IMR-90 (cell line): ENCODE measurements at regions not wholly inside any gene's neighbourhood (a gene's known extent, or its start where the extent isn't known, plus 50 kb on each side); places are given as distances from the start of the nearest gene placed in this dataset.

Experiments
- ATAC-seq: fragments of 200-7000 bp; cut with Tn5 transposase; 2 replicates; pipeline ENCODE4 v1.9.1; 2020; ENCODE audit warnings: low read depth, mild to moderate bottlenecking, moderate library complexity
- BruUV-seq: library from RNA; stranded (reverse); fragments of 400-500 nt; replicated peaks from 2 replicates; lab custom pipeline; 2021; lab: Mats Ljungman, UMichigan
- CTCF ChIA-PET: fragments of 300-600 bp; formaldehyde crosslinking; extraction: SDS; loops from one replicate; lab custom pipeline; 2021; ENCODE audit warnings: antibody characterized with exemption; lab: Yijun Ruan, JAX
- POLR2A ChIA-PET: fragments of 300-600 bp; sonication (Branson Sonifier 250); formaldehyde crosslinking; loops from one replicate; lab custom pipeline; 2022; ENCODE audit warnings: antibody characterized with exemption; ENCODE audit not compliant: unreplicated experiment; lab: Charles Lee
- DNase-seq: peaks from one replicate; pipeline ENCODE4 v3.0.0; 2013
- H2AFZ ChIP-seq: replicated peaks from 2 replicates; pipeline ENCODE3; 2013; ENCODE audit warnings: low read length, mild to moderate bottlenecking; ENCODE audit not compliant: poor library complexity
- H2AK5ac ChIP-seq: 2 replicates; pipeline ENCODE4 v1.6.1; 2013; ENCODE audit warnings: low read depth, low read length, inconsistent platforms
- H2AK9ac ChIP-seq: replicated peaks from 2 replicates; pipeline ENCODE3; 2013; ENCODE audit warnings: mild to moderate bottlenecking, low read depth, low read length, moderate library complexity; ENCODE audit not compliant: poor library complexity
- H2BK120ac ChIP-seq: 2 replicates; pipeline ENCODE4 v1.6.1; 2013; ENCODE audit warnings: low read depth, low read length, inconsistent platforms
- H2BK15ac ChIP-seq: 3 replicates; pipeline ENCODE4 v1.6.1; 2013; ENCODE audit warnings: low read depth, low read length, inconsistent platforms
- H2BK20ac ChIP-seq: 2 replicates; pipeline ENCODE4 v1.6.1; 2013; ENCODE audit warnings: low read depth, mild to moderate bottlenecking, inconsistent platforms, low read length, moderate library complexity
- H2BK5ac ChIP-seq: 2 replicates; pipeline ENCODE4 v1.6.1; 2013; ENCODE audit warnings: mild to moderate bottlenecking, low read depth, low read length, inconsistent platforms; ENCODE audit not compliant: poor library complexity, severe bottlenecking
- H3K14ac ChIP-seq: replicated peaks from 2 replicates; pipeline ENCODE4 v1.6.1; 2013; ENCODE audit warnings: low read depth, low read length, inconsistent platforms
- H3K18ac ChIP-seq: 2 replicates; pipeline ENCODE4 v1.6.1; 2013; ENCODE audit warnings: low read depth, low read length, control low read depth
- H3K23ac ChIP-seq: 2 replicates; pipeline ENCODE4 v1.6.1; 2013; ENCODE audit warnings: low read depth, low read length, inconsistent platforms
- H3K27ac ChIP-seq: 2 replicates; pipeline ENCODE4 v1.5.1; 2013; ENCODE audit warnings: mild to moderate bottlenecking, control low read depth, low read length; ENCODE audit not compliant: insufficient read depth
- H3K27me3 ChIP-seq: 2 replicates; pipeline ENCODE4 v1.6.1; 2013; ENCODE audit warnings: low read length; ENCODE audit not compliant: control insufficient read depth, insufficient read depth
- H3K36me3 ChIP-seq: 2 replicates; pipeline ENCODE4 v1.6.1; 2013; ENCODE audit warnings: low read length, mixed read lengths; ENCODE audit not compliant: control insufficient read depth, insufficient read depth
- H3K4ac ChIP-seq: 2 replicates; pipeline ENCODE4 v1.6.1; 2013; ENCODE audit warnings: low read depth, low read length, inconsistent platforms
- H3K4me1 ChIP-seq: 2 replicates; pipeline ENCODE4 v1.6.1; 2013; ENCODE audit warnings: low read length, mixed read lengths; ENCODE audit not compliant: control insufficient read depth, insufficient read depth
- H3K4me2 ChIP-seq: 2 replicates; pipeline ENCODE4 v1.6.1; 2013; ENCODE audit warnings: low read depth, mild to moderate bottlenecking, control low read depth, low read length, moderate library complexity
- H3K4me3 ChIP-seq: 2 replicates; pipeline ENCODE4 v1.5.1; 2013; ENCODE audit warnings: low read depth, mild to moderate bottlenecking, control low read depth, low read length, moderate library complexity; ENCODE audit not compliant: insufficient read depth
- H3K56ac ChIP-seq: 2 replicates; pipeline ENCODE4 v1.6.1; 2013; ENCODE audit warnings: low read length, inconsistent platforms; ENCODE audit not compliant: insufficient read depth; ENCODE audit errors: extremely low read depth
- H3K79me1 ChIP-seq, 2 experiments: 2 replicates each; pipeline ENCODE4 v1.6.1; 2013; ENCODE audit warnings: low read length in 2 of 2, inconsistent platforms in 1 of 2, low read depth in 1 of 2
- H3K9ac ChIP-seq: 2 replicates; pipeline ENCODE4 v1.6.1; 2013; ENCODE audit warnings: low read depth, low read length, control low read depth
- H3K9me1 ChIP-seq: 2 replicates; pipeline ENCODE4 v1.6.1; 2013; ENCODE audit warnings: low read length, inconsistent platforms; ENCODE audit not compliant: insufficient read depth
- H3K9me3 ChIP-seq: 2 replicates; pipeline ENCODE4 v1.6.1; 2013; ENCODE audit warnings: low read length; ENCODE audit not compliant: control insufficient read depth, insufficient read depth
- H4K20me1 ChIP-seq: 2 replicates; pipeline ENCODE4 v1.6.1; 2013; ENCODE audit warnings: low read length, inconsistent platforms; ENCODE audit not compliant: insufficient read depth
- H4K5ac ChIP-seq: 2 replicates; pipeline ENCODE4 v1.6.1; 2013; ENCODE audit warnings: mild to moderate bottlenecking, low read depth, low read length, control low read depth
- H4K8ac ChIP-seq, 2 experiments: 2 replicates each; pipeline ENCODE4 v1.6.1; 2013; ENCODE audit warnings: low read depth in 2 of 2, low read length in 2 of 2, control low read depth in 1 of 2, inconsistent platforms in 1 of 2
- H4K91ac ChIP-seq: 2 replicates; pipeline ENCODE4 v1.6.1; 2013; ENCODE audit warnings: low read depth, low read length, inconsistent platforms; ENCODE audit not compliant: insufficient read depth
- CEBPB ChIP-seq: IDR thresholded peaks from 2 replicates; pipeline ENCODE4 v1.6.1; 2012; ENCODE audit warnings: low read depth, low read length, improper control_type of control experiment
- CTCF ChIP-seq: conservative IDR thresholded peaks from 2 replicates; pipeline ENCODE4 v1.5.1; 2012; ENCODE audit warnings: mild to moderate bottlenecking, low read depth, low read length, improper control_type of control experiment
- ELK1 ChIP-seq: fragments of 150-350 bp; IDR thresholded peaks from 2 replicates; pipeline ENCODE4 v1.6.1; 2016; ENCODE audit warnings: low read depth, mild to moderate bottlenecking, low read length, moderate library complexity, borderline replicate concordance
- FOS ChIP-seq: fragments of 150-350 bp; IDR thresholded peaks from 2 replicates; pipeline ENCODE4 v1.6.1; 2016; ENCODE audit warnings: low read depth, low read length
- MAZ ChIP-seq: IDR thresholded peaks from 2 replicates; pipeline ENCODE4 v1.6.1; 2012; ENCODE audit warnings: low read depth, mild to moderate bottlenecking, low read length, improper control_type of control experiment, moderate library complexity, borderline replicate concordance
- MXI1 ChIP-seq: IDR thresholded peaks from 2 replicates; pipeline ENCODE4 v1.6.1; 2012; ENCODE audit warnings: low read depth, mild to moderate bottlenecking, low read length, moderate library complexity, borderline replicate concordance
- RFX5 ChIP-seq: IDR thresholded peaks from 2 replicates; pipeline ENCODE4 v1.8.0; 2012; ENCODE audit warnings: low read depth, mild to moderate bottlenecking, low read length, moderate library complexity
- SMC3 ChIP-seq: fragments of 150-350 bp; IDR thresholded peaks from 2 replicates; pipeline ENCODE4 v1.6.1; 2016; ENCODE audit warnings: low read depth, mild to moderate bottlenecking, antibody characterized with exemption, low read length, moderate library complexity
- WGBS, 2 experiments: methylation state at CpG; one replicate each; pipeline versions ENCODE4 v1.1.5 to v1.1.7; 2013; ENCODE audit warnings: missing lambda C conversion rate in 2 of 2; ENCODE audit not compliant: insufficient read length in 1 of 2; ENCODE audit errors: extremely low coverage in 2 of 2; 5-methylcytosine and 5-hydroxymethylcytosine counted together
- dilution Hi-C: fragments of 300-500 bp; cut with HindIII; formaldehyde crosslinking; loops from one replicate; pipeline ENCODE4 v1.14.3; 2018; ENCODE audit warnings: low sequenced_read_pairs; ENCODE audit not compliant: unreplicated experiment
- in situ Hi-C: fragments of 300-500 bp; cut with MboI; formaldehyde crosslinking; loops from 3 replicates; pipeline ENCODE4 v1.14.3; 2019; ENCODE audit warnings: low sequenced_read_pairs, inconsistent platforms, mixed read lengths
- intact Hi-C: fragments of 100-400 bp; cut with micrococcal nuclease; formaldehyde crosslinking; loops from 2 replicates; pipeline ENCODE4 v1.10.0; 2022

GRCh38 chr10:63773962-63774361, 252.8 kb downstream of the REEP3 start:
- no peaks in the 10 kb centered on the region for H3K9me3 ChIP-seq
- ChIA-PET CTCF (no interaction called here), POLR2A (no interaction called here)
- H4K91ac ChIP-seq, result no peak overlapping the region
- no peak overlapping the region for H3K9ac ChIP-seq
- no peak overlapping the region for H2BK5ac ChIP-seq
- dilution Hi-C loops (no loop called here), intact Hi-C loops (no loop called here), in situ Hi-C loops (no loop called here)
- H3K4me1 ChIP-seq, result no peaks in the 10 kb centered on the region
- H2BK20ac ChIP-seq, result no peak overlapping the region
- WGBS, 2 experiments, result 80 to 100% methylated on average over 1 of the region's 2 CpGs
- no peak overlapping the region for H2BK15ac ChIP-seq
- no peak overlapping the region for H3K4ac ChIP-seq
- H3K79me1 ChIP-seq, result no peaks in the 10 kb centered on the region
- no peak overlapping the region for H3K56ac ChIP-seq
- no peak overlapping the region for H4K8ac ChIP-seq
- DNase-seq (no peak), ATAC-seq (no peak)
- BruUV-seq, result no TSS peak
- H3K23ac ChIP-seq, result no peak overlapping the region
- H2BK120ac ChIP-seq, result no peak overlapping the region
- H3K4me2 ChIP-seq, result no peak overlapping the region
- no peak overlapping the region for H3K27ac ChIP-seq
- H2AFZ ChIP-seq, result no peak overlapping the region
- H3K27me3 ChIP-seq, result peaks cover 12% of the 10 kb centered on the region
- H2AK5ac ChIP-seq, result no peak overlapping the region
- no peak overlapping the region for H3K4me3 ChIP-seq
- H2AK9ac ChIP-seq, result no peak overlapping the region
- no peak for TF ChIP-seq MXI1
- TF ChIP-seq CTCF, result no peak
- no peak for TF ChIP-seq CEBPB
- no peak for TF ChIP-seq FOS
- no peak for TF ChIP-seq SMC3
- no peak for TF ChIP-seq MAZ
- no peak for TF ChIP-seq ELK1
- no peak for TF ChIP-seq RFX5
- no peak overlapping the region for H3K14ac ChIP-seq
- H3K9me1 ChIP-seq, result no peaks in the 10 kb centered on the region
- H3K36me3 ChIP-seq, result no peaks in the 10 kb centered on the region
- H4K20me1 ChIP-seq, result no peaks in the 10 kb centered on the region
- no peak overlapping the region for H4K5ac ChIP-seq
- no peak overlapping the region for H3K18ac ChIP-seq
